ENCODE measurements at regions not wholly inside any gene's neighbourhood (a gene's known extent, or its start where the extent isn't known, plus 50 kb on each side); places are given as distances from the start of the nearest gene placed in this dataset.

DNA sequence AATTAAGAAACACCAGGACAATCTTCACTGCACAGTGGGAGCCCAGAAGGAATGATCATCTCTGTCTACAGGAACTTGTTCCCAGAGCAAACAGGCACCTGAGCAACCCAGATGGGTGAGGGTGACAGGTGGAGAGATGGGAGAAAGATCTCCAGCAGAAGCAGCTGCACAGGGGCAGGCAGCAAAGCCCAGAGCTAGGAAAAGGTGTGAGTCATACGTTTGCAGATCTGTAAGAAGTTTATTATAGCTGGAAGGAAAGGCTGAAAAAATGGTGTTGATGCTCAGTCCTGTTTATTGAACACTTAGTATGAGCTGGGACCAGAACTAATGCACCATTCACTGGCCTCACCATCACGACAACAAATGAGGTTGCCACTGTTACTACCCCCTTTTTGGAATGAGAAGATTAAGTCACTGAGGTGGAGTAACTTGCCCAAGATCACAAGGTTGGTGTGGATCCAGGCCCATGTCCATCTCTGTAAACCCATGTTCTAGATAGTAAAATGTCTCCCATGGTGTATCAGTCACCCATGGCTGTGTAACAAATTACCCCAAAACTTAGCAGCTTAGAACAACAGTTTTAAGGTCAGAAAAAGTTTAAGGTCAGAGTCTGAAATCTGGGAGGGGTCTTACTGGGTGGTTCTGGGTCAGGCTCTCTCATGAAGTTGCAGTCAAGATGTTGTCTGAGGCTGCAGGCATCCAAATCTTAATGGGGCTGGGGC lies 506.9 kb downstream of the RPS24 start:
- TF ChIP-seq, protein P1, sequence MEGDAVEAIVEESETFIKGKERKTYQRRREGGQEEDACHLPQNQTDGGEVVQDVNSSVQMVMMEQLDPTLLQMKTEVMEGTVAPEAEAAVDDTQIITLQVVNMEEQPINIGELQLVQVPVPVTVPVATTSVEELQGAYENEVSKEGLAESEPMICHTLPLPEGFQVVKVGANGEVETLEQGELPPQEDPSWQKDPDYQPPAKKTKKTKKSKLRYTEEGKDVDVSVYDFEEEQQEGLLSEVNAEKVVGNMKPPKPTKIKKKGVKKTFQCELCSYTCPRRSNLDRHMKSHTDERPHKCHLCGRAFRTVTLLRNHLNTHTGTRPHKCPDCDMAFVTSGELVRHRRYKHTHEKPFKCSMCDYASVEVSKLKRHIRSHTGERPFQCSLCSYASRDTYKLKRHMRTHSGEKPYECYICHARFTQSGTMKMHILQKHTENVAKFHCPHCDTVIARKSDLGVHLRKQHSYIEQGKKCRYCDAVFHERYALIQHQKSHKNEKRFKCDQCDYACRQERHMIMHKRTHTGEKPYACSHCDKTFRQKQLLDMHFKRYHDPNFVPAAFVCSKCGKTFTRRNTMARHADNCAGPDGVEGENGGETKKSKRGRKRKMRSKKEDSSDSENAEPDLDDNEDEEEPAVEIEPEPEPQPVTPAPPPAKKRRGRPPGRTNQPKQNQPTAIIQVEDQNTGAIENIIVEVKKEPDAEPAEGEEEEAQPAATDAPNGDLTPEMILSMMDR (conservative IDR thresholded peaks at IDR 0.05; ENCODE audit: low read depth, low read length): no peak
- TF ChIP-seq EZH2phosphoT487 (IDR thresholded peaks at IDR 0.05; ENCODE audit: borderline replicate concordance, low read length) (no peak), EZH2 (IDR thresholded peaks at IDR 0.05; ENCODE audit: low read length, unreplicated experiment) (no peak)

Data from PC-3 (cell line).